Effector CD8-positive, alpha-beta T cell (primary cell): ENCODE measurements at regions not wholly inside any gene's neighbourhood (a gene's known extent, or its start where the extent isn't known, plus 50 kb on each side); places are given as distances from the start of the nearest gene placed in this dataset.
"Not testable (repeated sequence)": the region's sequence is repeated elsewhere in the genome, so short reads cannot be mapped to it uniquely, and the experiment has no call there.

Experiments used
- DNase-seq: peaks from one replicate; lab custom pipeline; 2025; lab: John Stamatoyannopoulos, UW

DNA sequence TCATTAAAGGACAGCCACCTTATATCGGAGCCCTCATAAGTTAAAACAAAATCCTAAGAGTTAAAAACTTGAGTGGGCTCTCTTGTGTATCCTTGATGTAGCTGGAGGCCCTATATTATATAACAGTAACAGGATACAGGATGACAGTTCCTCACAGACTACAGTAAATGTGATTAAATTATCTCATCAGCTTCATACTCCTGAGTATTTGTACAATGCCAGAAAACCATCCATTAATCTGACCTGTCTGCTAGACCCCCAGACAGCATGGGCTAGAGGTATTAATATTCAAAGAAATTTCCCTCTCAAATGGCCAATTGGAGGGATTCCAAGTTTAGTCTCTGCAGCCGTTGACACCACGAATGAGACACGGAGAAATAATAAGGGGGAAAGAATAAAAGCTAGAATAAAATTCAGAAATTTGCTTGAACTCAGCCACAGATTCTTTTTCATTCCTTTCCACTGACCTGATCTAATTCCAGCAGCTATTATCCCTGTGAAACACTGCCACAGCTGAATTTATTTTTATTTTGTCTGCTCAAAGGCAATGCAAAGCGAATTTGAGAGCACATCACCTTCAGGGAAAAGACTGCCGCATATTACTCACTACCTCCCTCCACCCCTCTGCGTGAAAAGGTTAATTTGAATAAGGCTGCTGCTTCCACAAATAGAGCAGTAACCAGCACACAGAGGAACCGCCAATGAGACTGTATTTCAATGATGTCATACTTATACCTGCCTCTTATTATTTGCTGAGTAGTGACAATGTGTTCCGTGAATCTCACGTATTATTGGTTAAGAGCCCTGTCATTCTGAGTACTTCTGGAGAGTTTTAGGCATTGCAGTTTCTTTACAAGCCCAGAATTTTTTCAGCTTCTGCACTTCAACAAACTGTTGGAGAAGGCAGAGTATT is 155.9 kb upstream of the KLF12 start:
- DNase-seq, result peak; percentile 28

DNA sequence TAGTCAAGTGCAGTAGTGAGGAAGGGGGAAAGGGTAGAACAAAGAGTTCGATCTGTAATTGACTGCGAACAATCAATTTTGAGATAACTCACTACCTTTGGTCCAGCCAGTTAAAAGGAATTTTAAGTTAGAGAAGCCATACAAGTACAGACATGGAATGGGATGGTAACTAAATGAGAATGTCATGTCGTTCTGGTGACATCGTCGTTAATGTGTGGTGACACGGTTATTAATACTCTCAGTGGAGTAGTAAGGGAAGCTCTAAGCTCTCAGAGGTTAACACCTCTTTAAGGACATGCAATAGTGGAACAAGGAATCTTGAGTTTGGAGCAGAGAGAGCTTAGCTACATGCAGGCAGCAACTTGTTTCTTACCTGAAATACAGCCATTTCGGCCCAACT is 154.9 kb upstream of the KLF12 start:
- no peak for DNase-seq

DNA sequence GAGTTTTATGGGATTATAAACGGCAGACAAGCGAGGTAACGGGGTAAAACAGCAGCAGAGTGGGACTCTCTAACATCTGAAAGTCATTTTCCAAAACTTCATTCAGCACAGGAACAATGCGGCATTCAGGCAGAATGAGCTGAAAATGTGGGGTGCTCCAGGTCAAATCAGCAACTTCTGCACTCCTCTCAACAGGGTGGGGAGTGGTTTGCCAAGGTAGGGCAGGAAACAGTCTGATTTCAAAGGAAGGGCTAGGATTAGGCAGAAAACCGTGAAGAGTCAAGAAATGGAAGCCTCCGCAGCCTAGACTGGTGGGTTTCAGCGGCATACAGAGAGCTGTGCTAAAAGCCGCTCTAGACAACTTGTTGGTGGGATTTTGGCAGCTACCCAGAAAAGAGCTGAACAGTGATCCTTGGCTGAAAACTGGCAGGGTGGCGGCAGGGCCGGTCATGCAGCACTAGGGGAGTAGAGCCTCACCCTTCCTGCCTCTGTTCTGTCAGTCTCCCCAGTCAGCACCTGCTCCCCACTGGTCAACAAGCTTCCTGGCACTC is 154.2 kb upstream of the KLF12 start:
- DNase-seq, result peak; percentile 6

DNA sequence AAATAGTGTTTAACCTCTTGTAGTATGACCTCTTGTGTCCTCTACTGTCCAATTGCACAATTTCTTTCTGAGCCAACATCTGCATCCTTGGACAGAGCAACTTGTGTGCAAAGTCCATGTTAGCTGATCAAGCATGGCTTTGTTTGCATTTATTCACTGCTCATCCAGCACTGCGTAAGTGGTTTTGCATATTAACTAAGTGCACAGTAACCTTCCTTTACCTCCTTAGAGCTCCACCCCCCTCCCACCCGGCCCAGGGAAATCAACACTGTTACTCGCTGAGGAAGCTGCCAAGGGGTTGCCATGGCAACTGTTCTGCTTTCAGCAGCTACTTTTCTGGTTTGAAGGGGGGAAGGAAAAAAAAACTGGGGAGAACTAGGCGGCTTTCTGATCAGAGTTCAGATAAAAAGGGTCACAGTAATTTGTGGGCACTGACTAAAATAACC is 153.5 kb upstream of the KLF12 start:
- peak; percentile 77 for DNase-seq

DNA sequence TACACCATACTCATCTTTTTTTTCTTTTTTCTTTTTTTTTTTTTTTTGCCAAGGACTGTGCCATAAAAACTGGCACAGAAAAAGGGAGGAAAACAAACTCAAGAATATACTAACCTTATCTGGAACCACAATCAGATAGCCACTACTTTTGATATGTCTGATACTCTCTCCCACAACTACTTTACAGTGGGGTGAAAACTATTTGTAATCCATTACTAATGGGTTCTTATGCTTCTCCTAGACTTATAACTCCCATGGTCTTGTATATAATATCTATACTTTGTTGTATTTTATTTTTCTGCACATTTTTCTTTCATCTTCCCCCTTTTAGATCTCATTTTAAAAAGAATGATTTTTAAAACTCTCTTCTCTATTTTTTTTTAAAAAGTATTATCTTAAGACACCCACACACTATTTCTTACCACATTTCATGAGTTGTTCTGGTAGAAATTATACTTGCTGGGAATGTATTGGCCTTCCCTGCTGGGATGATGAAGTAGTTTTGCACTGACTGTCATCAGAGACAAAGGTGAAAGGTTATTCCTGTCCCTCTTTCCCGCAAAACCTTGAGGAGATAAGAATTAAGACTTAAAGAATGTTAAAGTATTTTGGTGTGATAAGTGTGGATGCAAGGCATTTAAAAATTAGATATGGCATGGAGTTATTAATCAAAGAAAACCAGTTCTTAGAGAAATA is 146.7 kb upstream of the KLF12 start:
- no peak for DNase-seq

DNA sequence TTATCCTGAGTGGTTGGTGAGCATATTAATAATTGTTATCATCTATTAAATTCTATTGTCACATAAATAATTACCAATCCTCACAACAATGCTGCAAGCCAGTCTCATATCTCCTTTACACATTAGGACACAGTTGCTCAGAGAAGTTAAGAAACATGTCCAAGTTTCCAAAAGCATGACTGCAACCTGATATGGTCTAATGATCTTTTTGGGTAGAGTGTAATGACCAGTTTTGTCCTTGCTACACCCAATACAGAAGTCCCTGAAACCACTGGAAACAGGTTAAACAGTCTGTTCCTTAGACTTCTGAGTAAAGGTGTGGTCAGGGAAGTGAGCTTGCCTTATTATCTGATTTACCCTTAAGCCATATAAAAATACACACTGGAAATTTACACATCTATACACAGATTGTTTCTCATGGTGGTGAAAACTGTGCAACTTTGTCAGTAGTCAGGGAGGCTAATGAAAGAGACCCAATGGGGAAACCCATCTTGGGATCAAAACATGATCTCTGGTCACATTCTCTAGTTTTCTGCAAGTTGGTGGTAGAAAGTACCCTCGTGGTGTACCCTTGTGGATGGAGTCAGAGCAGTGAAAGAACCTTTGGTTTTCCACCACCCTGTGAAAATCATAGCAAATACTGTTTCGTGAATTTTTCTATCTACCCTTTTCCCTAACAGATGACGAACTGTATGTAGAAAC is 146.0 kb upstream of the KLF12 start:
- no peak for DNase-seq

DNA sequence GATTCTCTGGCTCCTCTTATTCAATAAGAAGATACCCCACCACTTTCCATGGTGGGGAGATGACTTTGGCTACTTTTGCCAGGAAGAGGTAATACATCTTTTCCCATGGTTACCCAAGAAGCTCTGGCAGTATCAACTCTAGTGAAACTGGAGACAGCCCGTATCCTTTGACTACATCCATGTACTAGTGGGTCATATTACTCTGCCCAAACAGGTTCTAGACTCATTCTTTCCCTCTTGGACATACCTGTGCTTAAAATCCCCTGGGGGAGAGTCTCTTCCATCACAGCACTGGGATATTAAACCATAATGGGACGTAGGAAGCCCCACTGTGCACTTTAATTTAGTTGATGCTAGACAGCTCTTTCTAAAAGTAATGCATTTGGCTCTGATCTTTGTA is 144.7 kb upstream of the KLF12 start:
- no peak for DNase-seq

DNA sequence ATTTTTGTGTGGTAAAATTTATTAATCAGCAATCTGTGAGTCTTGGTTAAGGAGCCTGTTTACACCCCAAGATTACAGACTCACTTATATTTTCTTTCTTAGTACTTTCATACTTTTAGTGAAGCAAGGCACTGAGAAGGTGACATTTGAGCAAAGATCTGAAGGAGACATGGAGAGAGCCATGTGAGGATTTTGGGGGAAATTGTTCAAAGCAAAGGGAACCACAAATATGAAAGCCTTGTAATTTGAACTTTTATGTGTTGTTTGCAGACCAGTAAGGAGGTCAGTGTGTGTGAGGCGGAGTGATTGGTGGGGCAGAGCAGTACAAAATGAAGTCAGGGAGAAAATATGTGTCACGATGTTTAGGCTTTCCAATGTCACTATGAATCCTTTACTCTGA is 140.7 kb upstream of the KLF12 start:
- no peak for DNase-seq

DNA sequence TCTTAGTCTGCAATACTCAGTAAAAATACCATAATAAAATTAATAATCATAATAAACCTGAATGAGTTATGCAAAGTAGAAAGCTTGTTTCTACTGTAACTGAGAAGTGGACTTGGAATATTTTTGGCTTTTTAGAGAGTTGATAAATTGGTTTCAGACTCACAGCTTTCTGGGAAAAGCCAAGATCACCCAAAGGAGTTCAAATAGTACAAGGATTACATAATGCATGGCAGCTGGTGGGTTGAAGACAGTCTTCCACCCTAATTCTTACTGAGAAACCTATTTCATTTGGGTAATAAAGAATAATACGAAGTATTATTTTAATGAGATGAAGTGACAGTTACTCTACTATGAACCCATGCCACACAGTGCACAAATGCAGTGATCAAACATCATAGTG is 139.4 kb upstream of the KLF12 start:
- DNase-seq, result no peak

DNA sequence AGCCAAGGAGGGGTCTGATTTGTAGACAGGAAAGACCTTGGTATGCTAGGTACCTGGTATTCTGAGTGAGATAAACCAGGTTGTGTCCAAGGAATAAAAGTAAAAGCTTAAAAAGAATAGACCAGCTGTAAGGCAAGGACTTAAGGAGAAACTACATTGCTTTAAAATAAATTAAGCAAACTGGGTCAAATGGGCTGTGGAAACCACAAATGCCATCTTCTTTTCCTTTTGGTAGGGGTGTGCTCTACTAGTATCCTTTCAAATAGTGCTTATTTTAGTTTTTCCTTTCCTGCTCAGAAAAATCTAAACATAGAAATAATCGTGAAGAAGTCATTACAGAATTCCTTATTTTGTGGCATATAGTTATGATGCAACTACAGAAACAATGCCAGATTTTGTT is 138.6 kb upstream of the KLF12 start:
- DNase-seq, result no peak

DNA sequence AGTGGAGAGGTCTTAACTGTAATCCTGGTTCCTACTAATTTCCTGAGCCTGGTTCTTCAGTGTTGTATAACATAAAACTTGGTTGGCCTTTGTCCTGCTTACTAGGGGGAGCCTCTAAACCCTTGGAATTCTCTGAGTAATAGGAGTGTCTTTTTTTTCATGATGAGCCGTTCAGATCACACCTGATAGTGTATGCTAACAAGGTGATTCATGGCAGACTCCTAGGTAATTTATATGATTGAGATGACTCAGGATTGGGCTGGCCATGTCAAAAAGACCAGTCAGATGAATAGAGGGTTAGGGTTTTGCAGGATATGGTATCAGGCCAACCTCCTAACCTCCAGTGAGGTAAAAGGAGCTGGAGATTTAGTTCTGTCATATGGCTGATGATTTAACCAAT is 135.8 kb upstream of the KLF12 start:
- no peak for DNase-seq

DNA sequence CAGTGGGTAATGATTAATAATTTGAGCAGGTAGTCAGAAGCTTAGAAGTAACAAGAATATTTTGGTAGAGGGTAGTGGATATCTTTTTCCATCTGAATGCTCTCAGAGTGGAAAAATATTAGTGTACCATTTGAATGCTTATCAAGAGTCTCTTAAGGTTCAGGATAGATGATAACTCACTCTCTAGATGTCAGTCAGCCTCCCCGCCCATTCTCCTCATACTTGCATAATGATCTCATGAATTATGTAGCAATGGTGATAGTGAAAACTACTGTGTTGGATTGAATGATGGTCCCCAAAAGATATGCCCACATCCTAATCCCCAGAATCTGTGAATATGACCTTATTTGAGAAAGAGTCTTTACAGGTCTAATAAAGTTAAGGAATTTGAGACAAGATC is 132.7 kb upstream of the KLF12 start:
- DNase-seq, result no peak

DNA sequence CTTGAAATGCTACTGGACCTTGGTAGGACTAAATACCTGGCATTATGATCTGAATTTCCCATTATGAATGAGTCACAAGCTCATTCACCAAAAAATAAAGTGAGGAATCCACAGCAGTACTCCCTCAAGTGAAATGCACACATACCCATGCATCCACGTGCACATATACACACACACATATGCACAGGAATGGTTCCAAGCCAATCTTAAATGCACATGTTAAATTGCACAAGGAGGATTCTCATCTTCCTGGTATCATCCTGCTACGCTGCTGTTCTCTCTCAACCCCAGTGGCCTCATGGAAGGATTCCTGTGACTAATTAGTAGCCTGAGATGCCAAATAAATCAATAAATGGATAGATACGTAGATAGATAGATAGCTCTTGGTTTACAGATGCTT is 132.1 kb upstream of the KLF12 start:
- no peak for DNase-seq

DNA sequence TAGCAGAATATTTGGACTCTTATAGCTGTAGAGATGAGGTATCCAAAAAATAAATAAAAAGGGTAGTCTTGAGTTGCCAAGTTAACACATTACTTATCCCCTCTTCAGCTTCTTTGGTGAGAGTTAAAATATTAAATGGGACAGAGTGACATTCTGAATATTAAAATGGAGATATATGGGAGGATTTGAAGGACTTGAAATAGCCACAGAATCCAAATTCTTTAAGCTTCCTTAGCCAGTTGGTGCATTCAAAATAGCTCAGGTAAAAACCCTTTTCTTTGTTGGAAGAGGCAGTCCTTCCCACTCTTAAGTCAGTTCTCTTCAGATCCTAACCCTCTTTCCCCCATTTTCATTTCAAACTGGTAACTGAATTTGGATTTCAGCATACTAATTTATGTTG is 130.1 kb upstream of the KLF12 start:
- DNase-seq, result no peak

DNA sequence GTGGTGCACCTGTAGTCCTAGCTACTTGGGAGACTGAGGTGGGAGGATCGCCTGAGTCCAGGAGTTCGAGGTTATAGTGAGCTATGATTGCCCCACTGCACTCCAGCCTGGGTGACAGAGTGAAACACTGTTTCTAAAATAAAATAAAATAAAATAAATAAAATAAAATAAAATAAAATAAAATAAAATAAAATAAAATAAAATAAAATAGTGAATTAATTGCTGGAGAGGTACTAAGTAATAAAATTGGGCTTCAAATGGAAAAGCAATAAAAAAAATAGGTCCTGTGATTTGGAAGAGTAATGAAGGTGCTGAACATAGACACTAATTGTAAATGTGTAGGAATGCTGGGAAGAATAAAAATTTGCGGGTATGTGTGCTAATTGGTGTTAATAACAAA is 126.2 kb upstream of the KLF12 start:
- not testable (repeated sequence) for DNase-seq

DNA sequence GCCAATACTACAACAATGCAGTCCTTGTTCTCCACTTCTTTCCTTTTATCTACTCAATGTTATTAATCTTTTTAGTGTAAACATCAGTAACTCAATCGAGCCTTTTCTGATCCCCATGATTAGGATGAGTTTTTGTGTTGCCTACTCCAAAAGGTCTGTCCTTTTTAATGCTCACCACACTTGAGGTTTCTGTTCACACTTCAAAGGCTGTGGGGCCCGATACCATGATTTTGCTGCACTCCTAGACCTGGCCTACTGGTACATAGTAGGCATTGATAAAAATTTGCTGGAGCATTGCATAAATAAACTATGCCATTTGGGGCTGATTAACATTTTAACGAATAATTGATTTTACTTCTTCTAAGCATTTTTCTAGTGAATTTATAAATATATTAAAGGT is 125.4 kb upstream of the KLF12 start:
- DNase-seq, result no peak

DNA sequence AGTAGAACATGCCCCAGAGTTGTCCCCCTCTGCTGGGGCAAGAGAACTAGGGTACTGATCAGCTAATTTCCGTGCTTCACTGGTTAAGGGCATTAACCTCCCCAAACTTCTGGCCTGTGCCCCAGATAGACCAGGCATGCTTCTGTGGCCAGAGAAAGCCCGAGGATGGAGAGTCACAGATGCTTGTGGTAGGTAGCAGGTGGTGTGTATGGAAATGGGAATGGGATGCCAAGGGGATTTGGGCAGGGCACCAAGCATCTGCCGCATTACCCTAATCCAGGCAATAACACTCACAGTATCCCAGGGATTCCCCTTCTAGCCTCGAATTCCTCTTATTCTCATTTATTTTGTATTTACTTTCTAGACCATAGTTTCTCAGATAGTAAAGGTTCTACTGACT is 124.8 kb upstream of the KLF12 start:
- DNase-seq, result no peak

DNA sequence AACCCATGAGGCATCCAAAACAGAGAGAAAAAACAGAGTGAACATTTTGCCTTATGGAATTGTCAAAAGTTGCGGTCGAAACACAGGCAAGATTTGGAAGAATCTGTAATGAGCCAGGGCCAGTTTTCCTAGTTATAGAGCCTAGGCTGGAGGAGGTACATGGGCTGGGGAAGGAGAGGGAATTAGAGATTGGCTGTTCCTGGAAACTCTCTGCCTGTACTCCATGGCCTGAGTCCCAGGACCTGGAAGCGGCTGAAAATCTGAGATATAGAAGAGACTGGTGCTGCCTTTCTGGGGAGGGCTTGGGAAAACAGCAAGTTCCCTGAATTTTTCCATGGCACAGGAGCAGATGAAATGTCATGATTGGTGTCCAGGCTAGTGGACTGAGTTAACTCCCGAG is 122.8 kb upstream of the KLF12 start:
- DNase-seq, result no peak

DNA sequence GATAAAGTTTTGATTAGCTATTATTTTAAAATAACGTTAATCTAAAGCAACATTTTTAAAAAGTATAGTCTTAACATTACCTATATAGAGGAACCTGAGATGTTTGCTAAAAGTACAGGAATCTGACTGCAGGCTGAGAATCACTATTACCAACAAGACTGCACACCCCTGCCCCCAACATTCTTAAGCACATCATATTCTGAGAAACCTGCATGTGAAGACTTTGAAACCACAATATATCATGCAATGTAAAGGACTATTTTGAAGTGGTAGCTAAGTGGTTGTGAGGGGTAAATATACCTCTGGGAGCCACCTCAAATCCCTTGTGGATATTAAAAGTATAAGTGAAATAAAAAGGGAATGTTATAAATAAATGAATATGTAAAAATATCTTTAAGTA is 119.0 kb upstream of the KLF12 start:
- no peak for DNase-seq

DNA sequence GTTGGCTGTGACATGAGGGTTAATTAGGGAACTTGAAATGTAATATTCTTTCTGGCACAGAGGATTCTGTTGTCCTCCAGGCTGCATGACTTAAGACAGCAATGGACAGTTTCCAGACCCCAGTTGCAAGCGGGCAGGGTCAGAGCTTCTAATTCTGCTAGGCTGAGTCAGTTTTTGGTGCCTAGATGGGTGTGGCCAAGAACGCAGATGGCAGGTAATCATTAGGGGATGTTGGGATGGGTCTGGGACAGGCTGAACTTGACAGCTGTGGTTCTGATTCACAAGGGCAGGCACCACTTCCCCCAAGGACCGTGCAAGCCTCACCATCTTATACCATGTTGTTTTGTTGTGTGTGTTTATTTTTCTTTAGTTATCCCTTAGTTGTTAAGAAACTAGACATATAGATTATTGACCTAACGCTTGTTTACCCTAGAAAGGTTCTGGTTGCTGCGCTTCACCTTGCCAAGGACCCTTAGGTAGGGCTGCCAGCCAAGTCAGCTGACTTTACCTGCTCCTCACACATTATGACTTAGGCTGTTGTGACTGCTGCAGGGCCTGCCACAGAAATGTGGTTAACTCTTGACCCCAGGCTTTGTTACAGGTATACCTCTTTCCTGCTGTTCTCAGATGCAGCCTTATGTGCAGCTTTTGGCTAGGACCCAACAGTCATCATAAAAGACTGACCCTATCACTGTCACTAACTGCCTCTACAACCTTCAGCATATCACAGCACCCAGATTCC is 117.7 kb upstream of the KLF12 start:
- DNase-seq, result no peak

DNA sequence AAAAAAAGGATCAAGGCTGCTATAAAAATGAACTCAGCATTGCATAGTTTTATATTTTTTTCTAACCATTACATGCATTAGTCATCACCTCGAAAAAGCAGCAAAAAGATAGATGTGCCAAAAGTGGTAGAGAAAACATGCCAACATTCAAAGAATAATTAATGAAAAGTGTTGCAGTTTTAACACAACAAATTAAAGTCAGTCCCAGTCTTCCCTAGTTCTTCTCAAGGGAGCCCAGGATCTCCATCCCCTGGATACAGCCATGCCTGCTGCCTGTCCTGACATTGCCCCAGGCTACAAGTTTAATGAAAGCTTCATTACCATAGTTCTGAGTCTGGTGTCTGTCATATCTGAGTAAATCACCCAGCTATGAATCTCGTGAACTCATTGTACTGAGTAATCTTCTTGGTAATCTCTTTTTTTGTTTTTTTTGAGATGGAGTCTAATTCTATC is 116.6 kb upstream of the KLF12 start:
- DNase-seq, result no peak

DNA sequence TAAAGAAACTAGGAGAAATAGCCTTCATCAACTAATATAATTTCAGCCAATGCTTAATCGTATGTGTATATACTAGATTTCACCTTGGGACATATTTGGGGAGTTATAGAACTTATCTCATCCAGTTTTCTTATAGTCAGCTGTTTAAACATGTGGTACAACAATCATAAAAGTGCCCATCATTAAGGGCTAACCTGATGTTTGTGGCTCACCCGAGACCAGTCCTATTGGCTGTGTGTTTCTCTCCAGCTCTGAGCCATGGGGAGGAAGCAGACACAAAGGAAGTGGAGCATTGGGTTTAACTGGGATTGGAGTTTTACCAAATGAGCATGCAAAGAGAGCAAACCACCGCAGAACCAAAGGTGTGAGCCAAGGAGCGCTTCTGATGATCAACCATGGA is 114.3 kb upstream of the KLF12 start:
- DNase-seq, result no peak
